ENCODE measurements at regions not wholly inside any gene's neighbourhood (a gene's known extent, or its start where the extent isn't known, plus 50 kb on each side); places are given as distances from the start of the nearest gene placed in this dataset.

GRCh38 chr7:136303162-136303561, 326.0 kb upstream of the MTPN start:
- no peak for TF ChIP-seq CTCF (IDR thresholded peaks at IDR 0.05; ENCODE audit: unreplicated experiment in 3 of 3)
- H3K36me3 Mint-ChIP-seq (ENCODE audit: low read depth): no peaks in the 10 kb centered on the region
- no peaks in the 10 kb centered on the region for H3K27me3 Mint-ChIP-seq (ENCODE audit: low read depth)
- H3K27ac Mint-ChIP-seq: no peak overlapping the region
- no peaks in the 10 kb centered on the region for H3K4me1 Mint-ChIP-seq
- H3K4me3 Mint-ChIP-seq: no peak overlapping the region
- H3K9me3 Mint-ChIP-seq: peaks cover 5% of the 10 kb centered on the region

GRCh38 chr7:136302049-136302448, 324.9 kb upstream of the MTPN start:
- H3K9me3 Mint-ChIP-seq: peaks cover 5% of the 10 kb centered on the region
- no peak for TF ChIP-seq CTCF (IDR thresholded peaks at IDR 0.05; ENCODE audit: unreplicated experiment in 3 of 3)
- no peaks in the 10 kb centered on the region for H3K27me3 Mint-ChIP-seq (ENCODE audit: low read depth)
- H3K36me3 Mint-ChIP-seq (ENCODE audit: low read depth): no peaks in the 10 kb centered on the region
- H3K27ac Mint-ChIP-seq: no peak overlapping the region
- no peak overlapping the region for H3K4me3 Mint-ChIP-seq
- no peaks in the 10 kb centered on the region for H3K4me1 Mint-ChIP-seq

- Mint-ChIP-seq H3K36me3 (ENCODE audit: low read depth) (no peaks in the 10 kb centered on the region), H3K4me3 (no peak overlapping the region), H3K9me3 (no peaks in the 10 kb centered on the region), H3K27ac (no peak overlapping the region), H3K27me3 (ENCODE audit: low read depth) (no peaks in the 10 kb centered on the region), H3K4me1 (no peaks in the 10 kb centered on the region)
- TF ChIP-seq CTCF (IDR thresholded peaks at IDR 0.05; ENCODE audit: unreplicated experiment in 3 of 3): no peak
These were observed 317.8 kb upstream of the MTPN start for GRCh38 chr7:136294977-136295376.

GRCh38 chr7:136293841-136294391, 316.8 kb upstream of the MTPN start:
- H3K4me3 Mint-ChIP-seq: no peak overlapping the region
- no peaks in the 10 kb centered on the region for H3K4me1 Mint-ChIP-seq
- H3K36me3 Mint-ChIP-seq (ENCODE audit: low read depth): no peaks in the 10 kb centered on the region
- H3K27me3 Mint-ChIP-seq (ENCODE audit: low read depth): no peaks in the 10 kb centered on the region
- no peak overlapping the region for H3K27ac Mint-ChIP-seq
- H3K9me3 Mint-ChIP-seq: no peaks in the 10 kb centered on the region
- TF ChIP-seq CTCF (IDR thresholded peaks at IDR 0.05; ENCODE audit: unreplicated experiment in 3 of 3): no peak

- H3K4me3 Mint-ChIP-seq: no peak overlapping the region
- no peak for TF ChIP-seq CTCF (IDR thresholded peaks at IDR 0.05; ENCODE audit: unreplicated experiment in 3 of 3)
- no peaks in the 10 kb centered on the region for H3K27me3 Mint-ChIP-seq (ENCODE audit: low read depth)
- H3K36me3 Mint-ChIP-seq (ENCODE audit: low read depth): no peaks in the 10 kb centered on the region
- H3K4me1 Mint-ChIP-seq: no peaks in the 10 kb centered on the region
- H3K27ac Mint-ChIP-seq: no peak overlapping the region
- H3K9me3 Mint-ChIP-seq: no peaks in the 10 kb centered on the region
These were observed 316.1 kb upstream of the MTPN start for GRCh38 chr7:136293272-136293671.

- peak overlapping the region in 1 of 3 experiments; percentile 26 for H3K27ac Mint-ChIP-seq
- H3K4me3 Mint-ChIP-seq: no peak overlapping the region
- H3K27me3 Mint-ChIP-seq (ENCODE audit: low read depth): no peaks in the 10 kb centered on the region
- no peak for TF ChIP-seq CTCF (IDR thresholded peaks at IDR 0.05; ENCODE audit: unreplicated experiment in 3 of 3)
- no peaks in the 10 kb centered on the region for H3K4me1 Mint-ChIP-seq
- H3K9me3 Mint-ChIP-seq: no peaks in the 10 kb centered on the region
- H3K36me3 Mint-ChIP-seq (ENCODE audit: low read depth): no peaks in the 10 kb centered on the region
These were observed 315.2 kb upstream of the MTPN start for GRCh38 chr7:136292365-136292764.

All from nephron (organoid).